ENCODE measurements at regions not wholly inside any gene's neighbourhood (a gene's known extent, or its start where the extent isn't known, plus 50 kb on each side); places are given as distances from the start of the nearest gene placed in this dataset.
A peak's percentile ranks its signal among the peaks of the same experiment; 100 is the strongest.
"Not testable (repeated sequence)": the region's sequence is repeated elsewhere in the genome, so short reads cannot be mapped to it uniquely, and the experiment has no call there.

GRCh38 chr12:102669056-102669455, 188.7 kb upstream of the IGF1 start:
- no peak overlapping the region for H3K27ac ChIP-seq (ENCODE audit: low read length)
- H3K36me3 ChIP-seq (ENCODE audit: control insufficient read depth, insufficient read depth, low read length) = no peaks in the 10 kb centered on the region
- H3K9me3 ChIP-seq (ENCODE audit: control insufficient read depth, insufficient read depth, low read length) = no peaks in the 10 kb centered on the region
- no peak overlapping the region for H3K4me3 ChIP-seq (ENCODE audit: low read length)
- WGBS (ENCODE audit: insufficient coverage, insufficient read length) = no CpG with 5 or more reads among the region's 1 CpG
- H3K27me3 ChIP-seq (ENCODE audit: control insufficient read depth, insufficient read depth, low read length) = no peaks in the 10 kb centered on the region
- no peak for DNase-seq (ENCODE audit: low read depth, low spot score)
- no peaks in the 10 kb centered on the region; the same call in 1 of the 2 replicates for H3K4me1 ChIP-seq (ENCODE audit: control insufficient read depth, insufficient read depth, low read length)

- not testable (repeated sequence) for H3K27ac ChIP-seq (ENCODE audit: low read length); H3K9me3 ChIP-seq (ENCODE audit: control insufficient read depth, insufficient read depth, low read length); H3K36me3 ChIP-seq (ENCODE audit: control insufficient read depth, insufficient read depth, low read length); H3K4me1 ChIP-seq (ENCODE audit: control insufficient read depth, insufficient read depth, low read length); DNase-seq (ENCODE audit: low read depth, low spot score); H3K4me3 ChIP-seq (ENCODE audit: low read length); H3K27me3 ChIP-seq (ENCODE audit: control insufficient read depth, insufficient read depth, low read length)
- no CpG with 5 or more reads among the region's 3 CpGs for WGBS (ENCODE audit: insufficient coverage, insufficient read length)
These were observed 185.8 kb upstream of the IGF1 start for GRCh38 chr12:102666176-102666575.

DNA sequence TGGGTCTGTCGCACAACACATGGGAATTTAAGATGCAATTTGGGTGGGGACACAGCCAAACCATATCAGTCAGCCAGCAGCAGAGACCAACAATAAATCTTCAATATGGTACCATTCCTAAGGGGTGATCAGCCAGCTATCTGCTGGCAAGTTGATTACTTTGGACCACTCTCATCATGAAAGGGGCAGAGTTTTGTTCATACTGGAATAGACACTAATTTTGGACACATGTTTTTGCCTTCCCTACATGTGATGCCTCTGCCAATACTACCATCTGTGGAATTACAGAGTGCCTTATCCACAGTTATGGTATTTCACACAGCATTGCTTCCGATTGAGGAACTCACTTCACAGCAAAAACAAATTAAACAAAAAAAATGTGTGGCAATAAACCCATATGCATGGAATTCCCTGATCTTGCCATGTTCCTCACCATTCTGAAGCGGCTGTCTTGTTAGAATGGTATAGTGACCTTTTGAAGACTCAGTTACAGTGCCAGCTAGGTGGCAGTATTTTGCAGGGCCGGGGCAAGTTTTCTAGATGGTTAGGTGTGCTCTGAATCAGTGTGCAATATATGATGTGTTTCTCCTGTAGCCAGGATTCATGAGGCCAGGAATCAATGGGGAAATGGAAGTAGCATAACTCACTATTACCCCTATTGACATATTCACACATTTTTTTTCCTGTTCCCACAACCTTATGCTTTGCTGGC, 179.0 kb upstream of the IGF1 start:
- Histone ChIP-seq H3K4me1 (ENCODE audit: control insufficient read depth, insufficient read depth, low read length) (no peaks in the 10 kb centered on the region), H3K27me3 (ENCODE audit: control insufficient read depth, insufficient read depth, low read length) (no peaks in the 10 kb centered on the region), H3K4me3 (ENCODE audit: low read length) (no peak overlapping the region), H3K9me3 (ENCODE audit: control insufficient read depth, insufficient read depth, low read length) (peaks cover 1% of the 10 kb centered on the region), H3K27ac (ENCODE audit: low read length) (no peak overlapping the region), H3K36me3 (ENCODE audit: control insufficient read depth, insufficient read depth, low read length) (no peaks in the 10 kb centered on the region)
- peak; percentile 1 for DNase-seq (ENCODE audit: low read depth, low spot score)
- WGBS (ENCODE audit: insufficient coverage, insufficient read length) = no CpG with 5 or more reads among the region's 4 CpGs

- H3K4me1 ChIP-seq (ENCODE audit: control insufficient read depth, insufficient read depth, low read length) = no peaks in the 10 kb centered on the region
- H3K27ac ChIP-seq (ENCODE audit: low read length) = no peak overlapping the region
- peaks cover 1% of the 10 kb centered on the region for H3K9me3 ChIP-seq (ENCODE audit: control insufficient read depth, insufficient read depth, low read length)
- no peak overlapping the region for H3K4me3 ChIP-seq (ENCODE audit: low read length)
- DNase-seq (ENCODE audit: low read depth, low spot score) = no peak
- H3K36me3 ChIP-seq (ENCODE audit: control insufficient read depth, insufficient read depth, low read length) = no peaks in the 10 kb centered on the region
- whole genome bisulfite sequencing (ENCODE audit: insufficient coverage, insufficient read length) = no CpG with 5 or more reads among the region's 2 CpGs
- no peaks in the 10 kb centered on the region for H3K27me3 ChIP-seq (ENCODE audit: control insufficient read depth, insufficient read depth, low read length)
These were observed 173.0 kb upstream of the IGF1 start for GRCh38 chr12:102653406-102653805.

DNA sequence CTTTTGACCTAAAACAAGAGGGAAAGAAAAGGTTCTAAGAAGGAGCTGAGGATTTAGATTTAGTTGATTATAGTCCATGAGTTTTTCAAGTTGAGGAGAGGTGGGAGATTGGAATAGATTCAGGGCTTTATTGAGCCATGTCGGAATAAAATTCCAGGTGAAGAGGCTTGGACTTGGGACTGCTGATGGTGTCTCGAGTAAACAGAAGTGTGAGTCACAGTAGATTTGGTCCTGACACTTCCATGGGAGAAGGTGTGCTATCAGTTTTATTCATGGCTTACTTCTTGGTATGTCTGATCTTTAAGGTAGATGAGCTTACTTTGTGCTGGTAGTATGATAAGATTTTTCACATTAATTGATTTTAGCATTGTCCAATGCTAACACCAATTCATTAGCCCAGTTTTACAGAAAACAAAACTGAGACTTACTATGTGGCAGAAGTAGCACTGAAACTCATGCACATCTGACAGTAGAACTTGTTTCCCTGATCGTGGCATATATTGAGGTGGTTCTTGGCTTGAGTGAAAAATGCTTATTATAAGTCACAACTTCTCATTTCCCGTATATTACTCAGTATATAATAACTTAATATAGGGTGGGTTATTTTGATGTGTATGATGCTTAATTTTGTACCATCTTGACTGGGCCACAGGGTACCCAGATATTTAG, 172.4 kb upstream of the IGF1 start:
- Histone ChIP-seq H3K9me3 (ENCODE audit: control insufficient read depth, insufficient read depth, low read length) (peaks cover 1% of the 10 kb centered on the region), H3K36me3 (ENCODE audit: control insufficient read depth, insufficient read depth, low read length) (no peaks in the 10 kb centered on the region), H3K4me3 (ENCODE audit: low read length) (no peak overlapping the region), H3K27me3 (ENCODE audit: control insufficient read depth, insufficient read depth, low read length) (no peaks in the 10 kb centered on the region), H3K27ac (ENCODE audit: low read length) (no peak overlapping the region), H3K4me1 (ENCODE audit: control insufficient read depth, insufficient read depth, low read length) (no peaks in the 10 kb centered on the region)
- DNase-seq (ENCODE audit: low read depth, low spot score) = no peak
- no CpG with 5 or more reads among the region's 4 CpGs for WGBS (ENCODE audit: insufficient coverage, insufficient read length)

- Histone ChIP-seq H3K9me3 (ENCODE audit: control insufficient read depth, insufficient read depth, low read length) (no peaks in the 10 kb centered on the region), H3K27me3 (ENCODE audit: control insufficient read depth, insufficient read depth, low read length) (no peaks in the 10 kb centered on the region), H3K4me3 (ENCODE audit: low read length) (no peak overlapping the region), H3K27ac (ENCODE audit: low read length) (no peak overlapping the region), H3K4me1 (ENCODE audit: control insufficient read depth, insufficient read depth, low read length) (no peaks in the 10 kb centered on the region), H3K36me3 (ENCODE audit: control insufficient read depth, insufficient read depth, low read length) (no peaks in the 10 kb centered on the region)
- DNase-seq (ENCODE audit: low read depth, low spot score) = no peak
- WGBS (ENCODE audit: insufficient coverage, insufficient read length) = no CpG with 5 or more reads among the region's 1 CpG
These were observed 165.6 kb upstream of the IGF1 start for GRCh38 chr12:102645968-102646367.

GRCh38 chr12:102643879-102644575, 163.7 kb upstream of the IGF1 start:
- Histone ChIP-seq H3K27me3 (ENCODE audit: control insufficient read depth, insufficient read depth, low read length) (no peaks in the 10 kb centered on the region), H3K36me3 (ENCODE audit: control insufficient read depth, insufficient read depth, low read length) (no peaks in the 10 kb centered on the region), H3K4me3 (ENCODE audit: low read length) (no peak overlapping the region), H3K4me1 (ENCODE audit: control insufficient read depth, insufficient read depth, low read length) (no peaks in the 10 kb centered on the region), H3K27ac (ENCODE audit: low read length) (no peak overlapping the region), H3K9me3 (ENCODE audit: control insufficient read depth, insufficient read depth, low read length) (no peaks in the 10 kb centered on the region)
- DNase-seq (ENCODE audit: low read depth, low spot score) = no peak
- WGBS (ENCODE audit: insufficient coverage, insufficient read length) = no CpG with 5 or more reads among the region's 2 CpGs

- H3K27ac ChIP-seq (ENCODE audit: low read length) = no peak overlapping the region
- no CpG with 5 or more reads among the region's 2 CpGs for WGBS (ENCODE audit: insufficient coverage, insufficient read length)
- H3K27me3 ChIP-seq (ENCODE audit: control insufficient read depth, insufficient read depth, low read length) = no peaks in the 10 kb centered on the region
- no peaks in the 10 kb centered on the region for H3K9me3 ChIP-seq (ENCODE audit: control insufficient read depth, insufficient read depth, low read length)
- H3K4me1 ChIP-seq (ENCODE audit: control insufficient read depth, insufficient read depth, low read length) = no peaks in the 10 kb centered on the region
- DNase-seq (ENCODE audit: low read depth, low spot score) = no peak
- no peaks in the 10 kb centered on the region for H3K36me3 ChIP-seq (ENCODE audit: control insufficient read depth, insufficient read depth, low read length)
- H3K4me3 ChIP-seq (ENCODE audit: low read length) = no peak overlapping the region
These were observed 161.8 kb upstream of the IGF1 start for GRCh38 chr12:102642199-102642598.

DNA sequence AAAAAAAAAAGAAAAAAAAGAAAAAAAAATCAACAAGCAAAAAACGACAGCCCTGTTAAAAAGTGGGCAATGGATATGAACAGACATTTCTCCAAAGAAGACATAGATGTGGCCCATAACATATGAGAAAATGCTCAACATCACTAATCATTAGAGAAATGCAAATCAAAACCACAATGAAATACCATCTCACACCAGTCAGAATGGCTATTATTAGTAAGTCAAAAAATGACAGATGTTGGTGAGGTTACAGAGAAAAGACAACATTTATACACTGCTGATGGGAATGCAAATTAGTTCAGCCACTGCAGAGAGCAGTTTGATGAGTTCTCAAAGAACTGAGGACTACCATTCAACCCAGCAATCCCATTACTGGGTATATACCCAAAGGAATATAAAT, 160.3 kb upstream of the IGF1 start:
- DNase-seq (ENCODE audit: low read depth, low spot score); H3K27me3 ChIP-seq (ENCODE audit: control insufficient read depth, insufficient read depth, low read length); H3K36me3 ChIP-seq (ENCODE audit: control insufficient read depth, insufficient read depth, low read length); H3K27ac ChIP-seq (ENCODE audit: low read length); H3K4me1 ChIP-seq (ENCODE audit: control insufficient read depth, insufficient read depth, low read length); H3K9me3 ChIP-seq (ENCODE audit: control insufficient read depth, insufficient read depth, low read length); H3K4me3 ChIP-seq (ENCODE audit: low read length): not testable (repeated sequence)
- no CpG with 5 or more reads among the region's 1 CpG for WGBS (ENCODE audit: insufficient coverage, insufficient read length)

DNA sequence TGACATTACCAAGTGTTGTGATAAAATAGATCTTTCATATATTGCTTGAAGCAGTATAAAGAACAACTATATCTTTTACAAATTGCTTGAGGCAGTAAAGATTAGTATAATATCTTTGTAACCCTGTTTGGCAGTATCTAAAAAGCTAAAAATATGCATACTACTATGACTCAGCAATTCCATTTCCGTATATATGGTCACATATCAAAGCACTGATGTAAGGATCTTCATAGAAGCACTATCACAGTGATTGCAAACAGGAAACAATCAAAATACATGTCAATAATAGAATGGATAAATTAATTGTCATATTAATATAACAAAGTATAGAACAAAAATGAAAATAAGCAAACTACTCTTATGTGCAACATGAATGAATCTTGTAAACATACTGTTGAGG, 158.4 kb upstream of the IGF1 start:
- no peak for DNase-seq (ENCODE audit: low read depth, low spot score)
- H3K9me3 ChIP-seq (ENCODE audit: control insufficient read depth, insufficient read depth, low read length) = no peaks in the 10 kb centered on the region
- WGBS (ENCODE audit: insufficient coverage, insufficient read length) = no CpG with 5 or more reads among the region's 1 CpG
- H3K36me3 ChIP-seq (ENCODE audit: control insufficient read depth, insufficient read depth, low read length) = no peaks in the 10 kb centered on the region
- no peaks in the 10 kb centered on the region for H3K4me1 ChIP-seq (ENCODE audit: control insufficient read depth, insufficient read depth, low read length)
- H3K27me3 ChIP-seq (ENCODE audit: control insufficient read depth, insufficient read depth, low read length) = no peaks in the 10 kb centered on the region
- H3K27ac ChIP-seq (ENCODE audit: low read length) = no peak overlapping the region
- H3K4me3 ChIP-seq (ENCODE audit: low read length) = no peak overlapping the region
